GM21825 (cell line): ENCODE measurements at regions not wholly inside any gene's neighbourhood (a gene's known extent, or its start where the extent isn't known, plus 50 kb on each side); places are given as distances from the start of the nearest gene placed in this dataset.

Source experiments
- ATAC-seq: cut with Tn5 transposase; IDR thresholded peaks from one replicate; pipeline ENCODE4 v1.9.1; 2021; ENCODE audit warnings: mild to moderate bottlenecking, moderate library complexity; ENCODE audit not compliant: unreplicated experiment

- no peak for ATAC-seq
Observed at GRCh38 chr15:39059917-39060316, 495.3 kb upstream of the RASGRP1 start.

GRCh38 chr15:39061952-39062464 lies 497.4 kb upstream of the RASGRP1 start:
- ATAC-seq, result no peak

- no peak for ATAC-seq
Observed at GRCh38 chr15:39066677-39067076, 502.1 kb upstream of the RASGRP1 start.

- ATAC-seq, result no peak
Observed at GRCh38 chr15:39074341-39074985, 506.4 kb upstream of the THBS1 start.

- ATAC-seq, result no peak
Observed at GRCh38 chr15:39075311-39075710, 505.6 kb upstream of the THBS1 start.

GRCh38 chr15:39075756-39076341 lies 505.0 kb upstream of the THBS1 start:
- no peak for ATAC-seq

- no peak for ATAC-seq
Observed at GRCh38 chr15:39078026-39078425, 502.9 kb upstream of the THBS1 start.

- ATAC-seq, result no peak
Observed at GRCh38 chr15:39079296-39079847, 501.5 kb upstream of the THBS1 start.

GRCh38 chr15:39083213-39083612 lies 497.7 kb upstream of the THBS1 start:
- no peak for ATAC-seq

GRCh38 chr15:39084674-39085530 lies 496.0 kb upstream of the THBS1 start:
- no peak for ATAC-seq

- ATAC-seq, result no peak
Observed at GRCh38 chr15:39086641-39087040, 494.2 kb upstream of the THBS1 start.

- ATAC-seq, result no peak
Observed at GRCh38 chr15:39088156-39088555, 492.7 kb upstream of the THBS1 start.

GRCh38 chr15:39092354-39092753 lies 488.5 kb upstream of the THBS1 start:
- ATAC-seq, result no peak

GRCh38 chr15:39092761-39093160 lies 488.1 kb upstream of the THBS1 start:
- ATAC-seq, result no peak

- ATAC-seq, result no peak
Observed at GRCh38 chr15:39094116-39094515, 486.8 kb upstream of the THBS1 start.

- ATAC-seq, result no peak
Observed at GRCh38 chr15:39095218-39095879, 485.5 kb upstream of the THBS1 start.

- ATAC-seq, result no peak
Observed at GRCh38 chr15:39096608-39097205, 484.2 kb upstream of the THBS1 start.

- no peak for ATAC-seq
Observed at GRCh38 chr15:39099524-39099923, 481.4 kb upstream of the THBS1 start.

- ATAC-seq, result no peak
Observed at GRCh38 chr15:39100106-39100660, 480.7 kb upstream of the THBS1 start.

GRCh38 chr15:39102431-39102830 lies 478.4 kb upstream of the THBS1 start:
- no peak for ATAC-seq
